ENCODE measurements at regions not wholly inside any gene's neighbourhood (a gene's known extent, or its start where the extent isn't known, plus 50 kb on each side); places are given as distances from the start of the nearest gene placed in this dataset.

DNA sequence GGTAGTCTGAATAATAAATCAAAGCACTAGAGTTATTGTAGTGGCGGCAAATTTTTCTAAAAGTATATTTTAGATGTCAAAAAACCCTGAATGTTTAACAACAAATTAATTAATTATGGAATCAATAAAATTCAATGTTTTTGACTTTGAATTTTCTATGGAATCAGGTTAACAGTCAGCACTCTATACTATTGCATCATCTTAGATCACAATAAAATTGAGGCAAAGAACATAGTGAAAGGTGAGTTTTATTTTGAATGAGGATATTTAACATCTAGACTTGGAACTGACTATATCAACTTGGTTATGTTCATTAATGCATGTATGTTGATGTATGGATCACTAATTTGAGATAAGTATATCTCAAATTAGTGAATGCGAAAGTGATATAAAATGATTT lies 148.5 kb downstream of the TNFSF18 start:
- TF ChIP-seq POLR2AphosphoS5 (IDR thresholded peaks at IDR 0.05; ENCODE audit: borderline replicate concordance, low read depth, low read length) (no peak), EZH2 (IDR thresholded peaks at IDR 0.05) (no peak), FOXP2 (optimal IDR thresholded peaks at IDR 0.05; ENCODE audit: control extremely low read depth, extremely low read length, insufficient read depth) (no peak)

Data from SK-N-MC (cell line).